HK-2 (cell line): ENCODE measurements at regions not wholly inside any gene's neighbourhood (a gene's known extent, or its start where the extent isn't known, plus 50 kb on each side); places are given as distances from the start of the nearest gene placed in this dataset.

ENCODE experiments used
- DNase-seq: peaks from one replicate; pipeline ENCODE4 v3.0.0-alpha.2; 2018; ENCODE audit not compliant: unreplicated experiment

- no peak for DNase-seq
Measured at GRCh38 chr1:218872928-218873327, 300.8 kb upstream of the LYPLAL1 start.

- DNase-seq: no peak
Measured at GRCh38 chr1:218874313-218874712, 299.4 kb upstream of the LYPLAL1 start.

- DNase-seq: no peak
Measured at GRCh38 chr1:218874801-218875400, 298.8 kb upstream of the LYPLAL1 start.

GRCh38 chr1:218878369-218878768, 295.3 kb upstream of the LYPLAL1 start:
- DNase-seq: no peak

- DNase-seq: no peak
Measured at GRCh38 chr1:218880484-218881060, 293.1 kb upstream of the LYPLAL1 start.

GRCh38 chr1:218882454-218882853, 291.2 kb upstream of the LYPLAL1 start:
- DNase-seq: no peak

- DNase-seq: no peak
Measured at GRCh38 chr1:218886101-218886871, 287.4 kb upstream of the LYPLAL1 start.

GRCh38 chr1:218887141-218887925, 286.3 kb upstream of the LYPLAL1 start:
- no peak for DNase-seq

- DNase-seq: no peak
Measured at GRCh38 chr1:218890451-218890850, 283.2 kb upstream of the LYPLAL1 start.

- DNase-seq: no peak
Measured at GRCh38 chr1:218891577-218891976, 282.1 kb upstream of the LYPLAL1 start.

- no peak for DNase-seq
Measured at GRCh38 chr1:218895064-218895587, 278.6 kb upstream of the LYPLAL1 start.

GRCh38 chr1:218896202-218896601, 277.5 kb upstream of the LYPLAL1 start:
- no peak for DNase-seq

- no peak for DNase-seq
Measured at GRCh38 chr1:218898921-218899320, 274.8 kb upstream of the LYPLAL1 start.

GRCh38 chr1:218900615-218901014, 273.1 kb upstream of the LYPLAL1 start:
- DNase-seq: no peak

- DNase-seq: no peak
Measured at GRCh38 chr1:218904416-218904815, 269.3 kb upstream of the LYPLAL1 start.

GRCh38 chr1:218916720-218917119, 257.0 kb upstream of the LYPLAL1 start:
- DNase-seq: no peak

- DNase-seq: no peak
Measured at GRCh38 chr1:218917656-218918055, 256.0 kb upstream of the LYPLAL1 start.

GRCh38 chr1:218925777-218926176, 247.9 kb upstream of the LYPLAL1 start:
- DNase-seq: no peak

GRCh38 chr1:218926631-218927030, 247.0 kb upstream of the LYPLAL1 start:
- DNase-seq: no peak

GRCh38 chr1:218930000-218930399, 243.7 kb upstream of the LYPLAL1 start:
- DNase-seq: no peak

GRCh38 chr1:218930472-218931241, 243.0 kb upstream of the LYPLAL1 start:
- DNase-seq: no peak
